ENCODE measurements at regions not wholly inside any gene's neighbourhood (a gene's known extent, or its start where the extent isn't known, plus 50 kb on each side); places are given as distances from the start of the nearest gene placed in this dataset.

- TF ChIP-seq CTCF (IDR thresholded peaks at IDR 0.05; ENCODE audit: insufficient read depth, low read length, poor library complexity, severe bottlenecking) = no peak
- TF ChIP-seq EZH2phosphoT487 (conservative IDR thresholded peaks at IDR 0.05; ENCODE audit: low read length) = no peak
These were observed 141.6 kb downstream of the AASDH start for GRCh38 chr4:56245547-56246232.
